Activated T-cell treated with anti-CD3 and anti-CD28 coated beads, Interleukin-2, amount 50 U/mL, for 4 hours (primary cell): ENCODE measurements at regions not wholly inside any gene's neighbourhood (a gene's known extent, or its start where the extent isn't known, plus 50 kb on each side); places are given as distances from the start of the nearest gene placed in this dataset.

ENCODE experiments used
- ATAC-seq, 2 donors: fragments of 200-7000 bp; cut with Tn5 transposase; one replicate each; pipeline ENCODE4 v1.10.0; 2021
- DNase-seq: peaks from one replicate; pipeline ENCODE4 v3.0.0-alpha.2; 2020
- H3K27me3 Mint-ChIP-seq: one replicate; pipeline ENCODE4 v1.8.0; 2021; ENCODE audit warnings: low read depth, mixed read lengths
- H3K36me3 Mint-ChIP-seq: one replicate; pipeline ENCODE4 v1.8.0; 2022; ENCODE audit warnings: mixed read lengths; ENCODE audit not compliant: insufficient read depth
- H3K4me1 Mint-ChIP-seq: one replicate; pipeline ENCODE4 v1.8.0; 2021; ENCODE audit warnings: low read depth, mixed read lengths
- H3K4me3 Mint-ChIP-seq: one replicate; pipeline ENCODE4 v1.8.0; 2021; ENCODE audit warnings: mild to moderate bottlenecking, moderate library complexity, mixed read lengths
- H3K9me3 Mint-ChIP-seq: one replicate; pipeline ENCODE4 v1.8.0; 2021; ENCODE audit warnings: mixed read lengths

GRCh38 chr11:70505761-70506657, 107.7 kb downstream of the CTTN start:
- no peaks in the 10 kb centered on the region for H3K9me3 Mint-ChIP-seq
- no peaks in the 10 kb centered on the region for H3K4me1 Mint-ChIP-seq
- H3K27me3 Mint-ChIP-seq = peaks cover 7% of the 10 kb centered on the region
- no peak for DNase-seq
- no peaks in the 10 kb centered on the region for H3K36me3 Mint-ChIP-seq
- ATAC-seq = no peak
- H3K4me3 Mint-ChIP-seq = no peak overlapping the region

DNA sequence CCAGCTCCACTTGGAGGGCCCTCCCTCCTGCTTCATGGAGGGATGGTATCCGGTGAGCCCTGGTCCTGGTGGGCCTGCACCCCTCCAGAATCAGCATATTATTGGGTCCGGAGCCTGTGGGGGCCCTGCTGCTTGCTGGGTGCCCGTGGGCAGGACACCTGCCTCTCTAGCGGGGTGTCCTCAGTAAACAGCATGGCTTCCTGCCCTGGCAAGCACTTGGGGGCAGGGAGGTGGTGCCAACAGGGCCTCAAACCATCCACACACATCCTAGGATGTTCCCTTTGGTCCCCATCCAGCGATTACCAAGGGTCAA, 108.3 kb downstream of the CTTN start:
- DNase-seq (no peak), ATAC-seq (no peak)
- no peak overlapping the region for H3K4me3 Mint-ChIP-seq
- H3K4me1 Mint-ChIP-seq = no peaks in the 10 kb centered on the region
- H3K36me3 Mint-ChIP-seq = no peaks in the 10 kb centered on the region
- peaks cover 3% of the 10 kb centered on the region for H3K9me3 Mint-ChIP-seq
- peaks cover 7% of the 10 kb centered on the region for H3K27me3 Mint-ChIP-seq

DNA sequence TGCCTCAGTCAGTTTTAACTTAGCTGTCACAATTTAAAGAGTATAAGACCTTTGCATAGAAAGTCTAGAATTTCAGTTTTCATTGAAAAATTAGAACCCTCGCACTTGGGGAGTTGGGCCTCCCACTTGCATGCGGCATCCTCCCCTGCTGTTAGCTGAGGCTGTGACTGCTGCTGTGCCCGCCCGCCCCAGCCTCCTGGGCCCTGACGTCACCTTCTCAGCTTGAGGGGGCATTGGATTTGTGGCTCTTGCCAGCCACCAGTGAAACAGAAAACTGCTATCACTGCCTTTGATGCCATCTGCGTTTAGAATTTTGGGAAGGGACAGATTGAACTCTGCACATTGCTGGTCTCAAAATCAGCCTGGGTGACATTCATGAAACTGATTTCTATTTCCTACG, 108.7 kb downstream of the CTTN start:
- peaks cover 7% of the 10 kb centered on the region for H3K27me3 Mint-ChIP-seq
- H3K9me3 Mint-ChIP-seq = peaks cover 7% of the 10 kb centered on the region
- no peaks in the 10 kb centered on the region for H3K36me3 Mint-ChIP-seq
- no peaks in the 10 kb centered on the region for H3K4me1 Mint-ChIP-seq
- H3K4me3 Mint-ChIP-seq = no peak overlapping the region
- ATAC-seq (no peak), DNase-seq (no peak)

DNA sequence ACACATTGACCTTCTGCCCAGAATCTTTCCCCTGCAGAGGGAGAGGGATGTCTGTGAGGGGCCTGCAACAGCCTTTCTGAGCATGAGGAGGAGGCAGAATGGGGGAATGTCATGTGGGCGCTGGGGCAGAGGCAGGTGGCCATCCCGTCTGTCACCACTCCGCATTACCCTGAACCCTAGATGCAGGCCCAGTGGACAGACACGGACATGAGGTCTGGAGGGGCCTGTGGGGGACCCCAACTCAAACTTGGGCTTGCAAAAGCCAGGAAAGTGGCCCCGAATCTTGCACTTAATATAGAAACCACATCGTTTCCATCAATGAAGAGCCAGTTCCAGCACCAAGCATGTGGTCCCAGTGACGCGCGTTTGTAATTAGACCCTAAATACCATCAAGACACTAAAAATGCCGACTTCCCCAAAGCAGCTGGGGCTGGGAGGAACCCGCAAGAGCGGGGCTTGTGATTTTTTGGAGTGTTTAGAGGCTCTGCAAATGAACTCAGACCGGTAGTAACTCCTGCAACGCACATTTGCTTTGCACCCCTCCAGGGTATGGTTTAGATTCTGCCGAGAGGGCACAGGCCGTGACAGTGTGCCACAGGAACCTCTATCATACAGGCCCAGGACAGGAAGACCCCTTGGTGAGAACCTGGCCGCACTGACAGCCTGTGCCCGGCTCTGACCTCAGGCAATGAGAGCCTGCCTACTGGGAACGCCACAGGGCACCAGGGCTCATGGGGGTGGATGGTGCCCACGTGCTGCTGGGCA, 109.3 kb downstream of the CTTN start:
- Mint-ChIP-seq H3K4me3 (no peak overlapping the region), H3K36me3 (no peaks in the 10 kb centered on the region), H3K27me3 (peaks cover 7% of the 10 kb centered on the region), H3K9me3 (peaks cover 13% of the 10 kb centered on the region), H3K4me1 (no peaks in the 10 kb centered on the region)
- no peak for DNase-seq
- ATAC-seq = no peak

DNA sequence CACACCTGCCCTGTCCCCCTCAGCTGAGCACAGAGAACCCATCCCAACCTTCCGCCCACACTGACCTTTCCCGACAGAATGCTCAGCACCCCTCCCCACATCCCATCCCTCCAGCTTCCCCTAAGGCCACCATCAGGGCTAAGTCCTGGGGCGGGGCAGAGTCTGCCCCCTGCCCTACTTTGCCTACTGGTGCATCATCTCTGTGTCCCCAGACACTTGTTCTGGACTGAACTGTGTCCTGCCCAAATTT, 109.8 kb downstream of the CTTN start:
- H3K4me3 Mint-ChIP-seq = no peak overlapping the region
- H3K36me3 Mint-ChIP-seq = no peaks in the 10 kb centered on the region
- no peak for ATAC-seq
- DNase-seq = no peak
- peaks cover 7% of the 10 kb centered on the region for H3K27me3 Mint-ChIP-seq
- no peaks in the 10 kb centered on the region for H3K4me1 Mint-ChIP-seq
- H3K9me3 Mint-ChIP-seq = peaks cover 18% of the 10 kb centered on the region

DNA sequence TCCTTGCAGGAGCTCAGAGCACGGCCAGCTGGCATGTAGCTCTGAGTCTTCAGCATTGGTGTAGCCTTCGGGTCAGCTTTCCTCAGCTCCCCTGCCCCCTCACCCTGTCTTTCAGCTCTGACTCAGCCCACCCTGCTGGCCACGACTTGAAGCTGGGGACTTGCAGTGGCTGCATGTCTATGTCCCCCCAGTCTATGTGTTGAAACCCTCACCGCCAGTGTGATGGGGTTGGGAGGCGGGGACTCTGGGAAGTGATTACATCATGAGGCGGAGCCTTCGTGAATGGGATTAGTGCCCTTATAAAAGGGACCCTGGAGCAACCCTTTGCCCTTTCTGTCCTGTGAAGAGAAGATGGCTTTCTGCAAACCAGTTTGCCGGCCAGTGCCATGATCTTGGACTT, 111.1 kb downstream of the CTTN start:
- peaks cover 28% of the 10 kb centered on the region for H3K9me3 Mint-ChIP-seq
- ATAC-seq (no peak), DNase-seq (no peak)
- H3K27me3 Mint-ChIP-seq = peaks cover 5% of the 10 kb centered on the region
- H3K4me3 Mint-ChIP-seq = no peak overlapping the region
- H3K36me3 Mint-ChIP-seq = no peaks in the 10 kb centered on the region
- no peaks in the 10 kb centered on the region for H3K4me1 Mint-ChIP-seq

DNA sequence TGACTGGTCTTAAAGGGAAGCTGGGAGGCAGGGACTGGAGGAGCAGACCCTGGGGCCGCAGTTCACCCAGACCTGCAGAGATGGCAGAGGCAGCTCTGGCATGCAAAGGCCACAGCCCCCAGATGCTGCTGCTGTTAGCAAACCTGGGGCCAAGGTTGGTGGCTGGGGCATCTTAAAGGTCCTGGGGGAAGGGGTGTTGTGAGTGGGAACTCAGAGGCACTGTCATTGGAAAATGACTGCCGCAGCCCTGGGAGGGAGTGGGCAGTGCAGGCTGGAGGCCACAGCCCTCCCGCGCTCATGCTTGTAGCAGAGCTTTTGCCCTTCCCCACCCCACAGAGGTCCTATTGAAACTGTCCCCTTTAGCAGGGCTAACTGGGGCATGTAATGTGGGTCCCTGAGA, 111.8 kb downstream of the CTTN start:
- no peaks in the 10 kb centered on the region for H3K4me1 Mint-ChIP-seq
- H3K9me3 Mint-ChIP-seq = peaks cover 30% of the 10 kb centered on the region
- H3K36me3 Mint-ChIP-seq = no peaks in the 10 kb centered on the region
- H3K4me3 Mint-ChIP-seq = no peak overlapping the region
- H3K27me3 Mint-ChIP-seq = peaks cover 5% of the 10 kb centered on the region
- no peak for ATAC-seq
- DNase-seq = no peak

- no peaks in the 10 kb centered on the region for H3K4me1 Mint-ChIP-seq
- H3K36me3 Mint-ChIP-seq = no peaks in the 10 kb centered on the region
- H3K4me3 Mint-ChIP-seq = no peak overlapping the region
- DNase-seq (no peak), ATAC-seq (no peak)
- H3K9me3 Mint-ChIP-seq = peaks cover 30% of the 10 kb centered on the region
- H3K27me3 Mint-ChIP-seq = peaks cover 5% of the 10 kb centered on the region
Measured at GRCh38 chr11:70510571-70510970, 112.2 kb downstream of the CTTN start.

GRCh38 chr11:70511345-70511744, 113.0 kb downstream of the CTTN start:
- Mint-ChIP-seq H3K36me3 (no peaks in the 10 kb centered on the region), H3K4me1 (no peaks in the 10 kb centered on the region), H3K4me3 (no peak overlapping the region), H3K9me3 (peaks cover 30% of the 10 kb centered on the region), H3K27me3 (peaks cover 7% of the 10 kb centered on the region)
- no peak for ATAC-seq
- DNase-seq = no peak

DNA sequence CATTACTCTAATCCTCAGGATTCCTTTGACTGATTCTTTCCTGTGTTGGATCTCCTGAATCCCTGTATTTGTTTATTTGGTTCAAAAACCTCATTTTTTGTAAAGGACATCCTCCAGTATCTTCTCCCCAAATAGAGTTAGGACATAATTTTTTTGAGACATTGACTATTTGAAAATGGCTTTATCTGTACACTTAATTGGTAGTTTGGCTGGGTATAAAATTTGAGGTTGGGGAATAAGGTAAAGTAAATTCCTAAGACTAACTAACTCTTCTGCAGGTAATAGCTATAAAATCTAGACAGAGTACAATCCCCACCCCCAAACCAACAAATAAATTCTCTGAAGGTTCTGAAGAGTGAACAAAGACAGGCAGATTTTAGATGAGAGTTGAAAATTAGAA, 114.4 kb downstream of the CTTN start:
- ATAC-seq (no peak), DNase-seq (no peak)
- no peaks in the 10 kb centered on the region for H3K4me1 Mint-ChIP-seq
- peaks cover 8% of the 10 kb centered on the region for H3K27me3 Mint-ChIP-seq
- no peaks in the 10 kb centered on the region for H3K36me3 Mint-ChIP-seq
- peaks cover 30% of the 10 kb centered on the region for H3K9me3 Mint-ChIP-seq
- no peak overlapping the region for H3K4me3 Mint-ChIP-seq

DNA sequence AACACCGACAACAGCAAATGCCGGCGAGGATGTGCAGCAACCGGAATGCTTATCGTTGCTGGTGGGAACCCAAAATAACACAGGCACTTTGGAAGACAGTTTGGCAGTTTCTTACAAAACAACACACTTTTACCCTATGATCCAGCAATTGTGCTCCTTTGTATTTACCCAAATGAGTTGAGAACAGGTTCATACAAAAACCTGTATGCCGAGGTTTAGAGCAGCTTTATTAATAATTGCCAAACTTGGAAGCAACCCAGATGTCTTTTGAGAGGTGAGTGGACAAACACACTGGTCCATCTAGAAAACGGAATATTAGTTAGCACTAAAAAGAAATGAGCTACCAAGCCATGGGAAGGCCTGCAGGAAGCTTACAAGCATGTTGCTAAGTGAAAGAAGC, 118.9 kb downstream of the CTTN start:
- peaks cover 21% of the 10 kb centered on the region for H3K9me3 Mint-ChIP-seq
- H3K36me3 Mint-ChIP-seq = no peaks in the 10 kb centered on the region
- no peak for ATAC-seq
- H3K27me3 Mint-ChIP-seq = peaks cover 19% of the 10 kb centered on the region
- H3K4me1 Mint-ChIP-seq = no peaks in the 10 kb centered on the region
- no peak overlapping the region for H3K4me3 Mint-ChIP-seq
- DNase-seq = no peak

DNA sequence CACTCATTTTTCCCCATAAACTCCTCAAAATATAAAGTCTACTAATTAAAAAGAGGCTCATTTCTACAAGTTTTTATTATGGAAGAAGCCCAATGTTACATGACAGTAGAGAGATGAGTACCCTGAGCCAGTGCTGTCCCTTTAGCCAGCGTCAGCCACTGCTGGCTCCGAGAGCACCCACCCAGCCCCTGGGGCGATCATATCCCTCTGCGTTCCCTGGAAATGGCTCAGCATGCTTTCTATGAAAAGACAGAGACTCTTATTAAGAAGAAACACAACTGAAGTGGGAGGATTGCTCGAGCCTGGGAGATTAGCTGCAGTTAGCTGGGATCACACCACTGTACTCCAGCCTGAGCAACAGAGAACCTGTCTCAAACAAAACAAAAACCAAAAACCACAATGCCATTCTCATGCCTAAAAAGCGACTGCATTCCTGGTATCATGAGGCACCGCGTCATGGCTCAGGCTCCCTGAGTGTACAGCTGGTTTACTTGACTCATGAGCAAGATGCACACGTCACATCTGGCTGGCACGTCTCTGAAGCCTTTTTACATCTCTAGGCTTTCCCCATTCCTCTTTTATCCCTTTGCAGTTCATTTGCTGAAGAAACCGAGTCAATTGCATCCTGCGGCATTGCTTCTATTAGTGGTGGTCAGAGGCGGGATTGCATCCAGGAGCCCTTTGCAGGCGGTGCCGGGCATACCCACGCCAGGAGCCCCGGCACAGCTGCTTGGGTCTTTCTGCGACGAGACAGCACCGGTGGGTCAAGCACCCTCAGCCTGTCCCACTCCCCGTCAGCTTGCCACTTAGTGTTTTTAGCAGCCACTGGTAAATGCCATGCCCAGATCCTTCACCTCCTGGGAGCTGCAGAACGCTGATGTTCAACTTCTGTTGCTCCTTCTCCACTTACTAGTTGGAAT, 119.9 kb downstream of the CTTN start:
- Mint-ChIP-seq H3K4me1 (no peaks in the 10 kb centered on the region), H3K36me3 (no peaks in the 10 kb centered on the region), H3K9me3 (peaks cover 10% of the 10 kb centered on the region), H3K27me3 (peaks cover 24% of the 10 kb centered on the region), H3K4me3 (no peak overlapping the region)
- ATAC-seq (no peak), DNase-seq (no peak)

- no peaks in the 10 kb centered on the region for H3K36me3 Mint-ChIP-seq
- ATAC-seq (no peak), DNase-seq (no peak)
- no peaks in the 10 kb centered on the region for H3K4me1 Mint-ChIP-seq
- peaks cover 28% of the 10 kb centered on the region for H3K27me3 Mint-ChIP-seq
- peaks cover 4% of the 10 kb centered on the region for H3K9me3 Mint-ChIP-seq
- H3K4me3 Mint-ChIP-seq = no peak overlapping the region
Measured at GRCh38 chr11:70519117-70519516, 120.8 kb downstream of the CTTN start.

GRCh38 chr11:70521475-70522308, 123.4 kb downstream of the CTTN start:
- ATAC-seq (no peak), DNase-seq (no peak)
- peaks cover 30% of the 10 kb centered on the region for H3K27me3 Mint-ChIP-seq
- H3K4me3 Mint-ChIP-seq = no peak overlapping the region
- H3K9me3 Mint-ChIP-seq = no peaks in the 10 kb centered on the region
- no peaks in the 10 kb centered on the region for H3K36me3 Mint-ChIP-seq
- H3K4me1 Mint-ChIP-seq = no peaks in the 10 kb centered on the region
